HG02870 (cell line): ENCODE measurements at regions not wholly inside any gene's neighbourhood (a gene's known extent, or its start where the extent isn't known, plus 50 kb on each side); places are given as distances from the start of the nearest gene placed in this dataset.

ENCODE experiments used
- ATAC-seq: cut with Tn5 transposase; IDR thresholded peaks from one replicate; pipeline ENCODE4 v1.9.1; 2021; ENCODE audit warnings: mild to moderate bottlenecking, moderate library complexity; ENCODE audit not compliant: unreplicated experiment

DNA sequence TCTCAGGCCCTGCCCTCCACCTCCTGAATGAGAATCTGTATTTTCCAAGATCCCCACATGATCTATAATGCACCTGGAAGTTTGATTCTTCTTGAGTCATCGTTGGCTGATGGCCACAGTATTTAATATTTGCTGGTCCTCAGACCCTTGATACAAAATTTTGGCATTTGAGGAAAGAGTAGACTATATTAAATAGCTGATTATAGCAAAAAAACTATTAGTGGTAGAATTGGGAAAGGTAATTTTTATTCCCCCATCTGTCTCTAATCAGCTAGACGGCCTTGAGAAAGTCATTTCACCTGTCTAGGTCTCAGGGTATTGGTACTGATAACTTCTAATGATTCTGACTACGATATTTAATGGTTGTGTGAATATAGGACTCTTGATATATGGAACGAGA lies 176.8 kb downstream of the BMP2 start:
- ATAC-seq, result no peak

DNA sequence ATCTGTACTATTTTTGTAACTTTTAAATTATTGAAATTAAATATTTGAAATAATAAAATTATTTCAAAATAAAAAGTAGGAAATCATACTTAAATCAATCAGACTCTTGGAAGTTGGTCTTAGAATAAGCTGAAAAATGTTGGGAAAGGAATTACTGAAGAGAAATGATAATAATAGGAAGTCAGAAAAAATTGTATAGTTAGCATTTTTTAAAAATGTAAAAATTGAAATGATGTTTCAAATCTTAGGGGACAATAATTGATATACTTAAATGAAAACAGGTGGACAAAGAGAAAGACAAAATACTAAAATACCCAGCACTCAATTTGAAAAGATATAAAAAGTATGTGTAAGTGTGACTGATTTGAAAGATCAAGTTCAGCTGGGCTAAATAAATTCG lies 186.1 kb downstream of the BMP2 start:
- ATAC-seq, result no peak

DNA sequence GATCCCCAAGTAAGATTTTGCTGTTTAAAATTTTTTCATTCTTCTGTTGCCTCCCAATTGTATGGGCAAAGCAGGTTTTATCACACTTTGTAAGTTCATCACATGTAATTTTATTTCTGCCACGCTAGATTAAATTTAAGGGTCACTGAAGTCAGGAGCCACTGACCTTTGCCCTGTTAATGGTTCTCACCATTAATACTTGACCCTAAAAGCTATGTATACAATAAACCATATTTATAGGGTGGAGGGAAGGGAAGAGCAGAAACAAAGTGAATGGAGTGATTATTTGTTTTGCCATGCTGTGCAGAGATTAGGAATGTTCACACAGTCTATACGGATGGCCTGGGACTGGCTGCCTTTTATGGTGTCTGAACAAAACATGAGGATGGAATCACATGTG lies 186.7 kb downstream of the BMP2 start:
- no peak for ATAC-seq

DNA sequence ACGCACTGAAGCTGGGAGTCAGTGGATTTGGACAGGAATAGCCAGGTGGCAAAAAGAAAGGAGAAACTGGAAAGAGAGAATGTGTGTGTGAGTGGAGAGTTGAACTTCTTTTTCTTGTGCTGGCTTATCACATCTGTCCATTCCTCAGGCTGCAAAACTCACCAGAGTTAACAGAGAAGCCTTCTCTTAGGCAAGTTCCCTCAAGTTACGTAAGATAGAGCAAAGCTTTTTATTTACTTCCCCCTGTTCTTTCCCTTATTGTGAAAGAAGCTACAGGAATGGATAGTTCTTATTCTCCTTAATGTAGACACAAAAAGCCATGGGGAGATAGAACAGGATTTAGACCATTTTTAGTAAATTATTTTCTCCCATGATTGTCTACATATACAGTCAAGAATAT lies 188.6 kb downstream of the BMP2 start:
- no peak for ATAC-seq

DNA sequence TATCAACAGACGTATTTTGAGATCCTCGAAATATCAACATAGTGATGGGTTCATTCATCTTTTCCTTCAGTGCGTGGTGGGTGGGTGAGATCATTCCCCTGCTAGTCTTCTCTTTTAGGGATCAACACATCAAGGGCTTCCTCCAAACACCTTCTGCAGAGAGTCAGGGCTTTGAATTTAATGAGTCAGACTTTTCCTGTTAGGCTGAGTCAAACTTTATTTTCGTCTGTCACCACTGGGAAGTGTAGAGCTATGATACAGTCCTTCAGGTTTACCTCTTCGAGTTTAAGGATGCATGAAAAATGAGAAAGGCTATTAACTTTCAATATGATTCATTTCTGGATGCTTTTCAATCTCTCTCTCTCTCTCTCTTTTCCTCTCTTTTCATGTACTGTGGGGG lies 189.1 kb downstream of the BMP2 start:
- no peak for ATAC-seq

DNA sequence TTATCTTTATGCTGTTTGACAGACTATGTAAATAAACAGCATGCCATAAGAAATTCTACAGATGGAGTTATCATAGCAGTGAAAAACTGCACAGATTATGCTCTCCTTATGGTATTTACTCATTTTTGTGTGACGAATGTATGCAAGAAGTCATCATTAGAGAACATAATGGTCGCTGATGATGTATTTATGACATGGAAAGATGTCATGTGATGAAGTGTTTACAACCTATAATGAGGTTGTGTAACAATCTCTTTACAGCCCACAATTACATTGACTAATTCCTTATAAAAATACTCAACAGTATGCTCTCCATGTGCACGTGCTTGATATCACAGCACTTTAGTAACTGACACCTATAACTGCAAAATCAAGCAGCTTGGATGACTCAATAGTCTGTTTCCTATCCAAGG lies 192.4 kb downstream of the BMP2 start:
- ATAC-seq, result no peak

DNA sequence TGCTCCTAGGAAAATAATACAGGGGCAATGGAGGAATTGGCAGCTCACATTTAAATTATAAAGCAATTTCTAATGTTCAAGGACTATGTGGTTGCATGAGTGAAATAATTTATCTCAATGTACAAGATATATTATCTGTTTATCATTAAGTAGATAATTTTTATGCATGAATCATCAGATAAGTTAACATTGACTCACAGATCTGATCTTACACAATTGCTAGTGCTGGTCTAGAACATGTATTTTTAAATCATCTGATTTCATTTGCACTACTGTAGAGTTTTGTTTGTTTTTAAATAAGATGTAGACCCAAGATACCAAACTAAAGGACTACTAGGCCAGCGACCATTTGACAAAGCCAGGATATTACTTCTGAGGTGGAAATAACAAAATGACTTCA lies 199.2 kb downstream of the BMP2 start:
- ATAC-seq, result no peak

DNA sequence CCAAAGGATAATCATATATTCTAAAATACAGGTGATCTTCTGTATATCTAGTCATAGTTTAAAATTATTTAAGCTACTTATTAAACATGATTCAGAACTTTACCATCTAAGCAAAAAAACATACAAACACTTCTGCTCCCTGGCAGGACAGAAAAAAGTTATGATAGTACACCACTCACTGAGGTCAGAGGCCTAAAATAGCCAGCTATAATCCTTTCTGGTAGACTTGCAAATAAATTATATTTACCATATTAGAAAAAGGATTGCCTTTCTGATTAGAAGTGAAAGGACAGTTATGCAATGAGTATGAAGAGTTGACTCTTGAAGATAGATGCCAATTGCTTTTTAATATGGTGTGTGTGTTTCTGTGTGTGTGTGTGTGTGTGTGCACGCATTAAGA lies 207.4 kb downstream of the BMP2 start:
- ATAC-seq, result no peak

DNA sequence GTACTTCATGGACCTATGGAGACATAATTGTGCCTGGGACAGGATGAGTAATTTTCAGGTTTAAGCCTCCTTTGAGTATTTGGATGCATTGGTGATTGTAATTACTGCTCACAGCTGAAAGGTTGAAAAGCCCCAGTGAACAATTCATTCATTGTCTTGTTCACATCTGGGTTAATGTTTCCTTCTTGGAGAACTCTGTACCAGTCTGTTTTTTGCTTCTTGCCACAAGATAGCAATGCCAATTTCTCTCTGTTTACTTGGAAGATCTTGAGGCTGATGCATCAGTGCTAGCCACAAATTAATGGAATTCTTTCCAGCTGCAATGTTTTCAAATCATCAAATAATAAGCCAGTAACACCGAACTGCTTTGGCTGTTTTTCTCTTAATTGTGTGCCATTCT lies 207.8 kb downstream of the BMP2 start:
- ATAC-seq, result no peak

DNA sequence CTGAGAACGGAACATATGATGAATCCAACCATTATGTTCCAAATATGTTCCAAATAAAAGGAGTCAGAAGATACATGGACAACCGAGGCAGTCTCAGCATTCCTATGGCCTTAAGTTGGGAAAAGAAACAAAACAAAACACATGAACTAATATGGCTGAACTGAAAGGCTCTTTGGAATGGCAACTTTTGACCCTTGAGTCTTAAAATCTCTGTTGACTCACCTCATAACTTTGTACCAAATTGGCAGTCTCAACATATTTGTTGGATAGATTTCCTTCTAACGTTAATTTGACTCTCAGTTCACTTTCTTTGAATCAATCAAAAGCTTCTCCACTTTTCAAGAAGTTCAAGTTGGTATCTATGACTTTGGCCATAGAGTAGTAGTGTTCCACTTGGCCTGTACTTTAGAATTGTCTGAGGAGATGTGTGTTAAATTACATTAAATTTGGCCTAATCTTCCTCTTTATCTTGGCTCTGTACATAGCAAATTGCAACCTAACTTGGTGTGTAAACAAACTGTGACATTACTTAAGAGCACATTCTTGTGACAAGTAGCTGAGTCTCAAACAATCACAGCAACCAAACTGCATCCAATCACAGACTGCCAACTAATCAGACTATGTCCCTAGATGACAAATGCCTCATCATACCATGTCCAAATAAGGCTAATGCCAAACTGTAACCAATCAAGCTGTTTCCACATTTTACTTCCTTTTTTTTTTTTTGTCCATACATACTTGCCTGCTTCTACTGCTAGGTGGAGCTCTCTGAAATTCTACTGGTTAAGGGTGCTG lies 208.8 kb downstream of the BMP2 start:
- no peak for ATAC-seq

DNA sequence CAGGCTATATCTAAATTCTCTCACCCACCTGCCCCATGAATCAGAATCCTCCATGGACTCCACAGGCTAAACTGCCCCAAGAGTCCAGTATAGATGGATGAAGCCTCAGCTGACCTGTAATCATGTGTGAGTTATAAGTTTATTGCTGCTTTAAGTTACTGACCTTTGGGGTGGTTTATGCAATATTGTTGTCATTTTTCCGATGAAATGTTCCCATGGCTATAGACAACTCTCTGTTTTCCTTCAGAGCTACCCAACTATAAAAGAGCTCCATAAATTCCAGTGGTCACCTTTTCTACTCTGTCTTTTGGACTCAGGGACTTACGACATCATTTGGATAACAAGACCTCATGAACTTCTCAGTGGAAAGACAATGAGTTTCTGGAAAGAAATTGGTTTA lies 212.1 kb downstream of the BMP2 start:
- ATAC-seq, result no peak

DNA sequence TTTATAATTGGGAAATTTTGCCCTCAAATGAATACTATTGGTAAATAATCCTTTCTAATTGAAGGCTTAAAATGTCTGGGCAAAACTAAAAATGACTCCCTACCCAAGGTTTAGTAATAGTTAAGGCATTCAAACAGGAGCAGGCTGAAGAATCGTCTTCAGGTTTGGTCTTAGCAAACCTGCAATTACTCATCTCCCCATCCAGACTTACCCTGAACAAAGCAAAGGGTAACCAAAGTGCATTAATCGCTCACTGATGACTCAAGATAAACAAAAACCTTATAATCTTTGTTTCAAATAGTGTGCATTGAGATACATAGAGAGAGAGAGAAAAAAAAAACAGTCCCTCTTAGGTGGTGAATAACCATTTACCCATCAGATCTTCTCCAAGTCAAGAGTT lies 225.5 kb downstream of the BMP2 start:
- no peak for ATAC-seq

DNA sequence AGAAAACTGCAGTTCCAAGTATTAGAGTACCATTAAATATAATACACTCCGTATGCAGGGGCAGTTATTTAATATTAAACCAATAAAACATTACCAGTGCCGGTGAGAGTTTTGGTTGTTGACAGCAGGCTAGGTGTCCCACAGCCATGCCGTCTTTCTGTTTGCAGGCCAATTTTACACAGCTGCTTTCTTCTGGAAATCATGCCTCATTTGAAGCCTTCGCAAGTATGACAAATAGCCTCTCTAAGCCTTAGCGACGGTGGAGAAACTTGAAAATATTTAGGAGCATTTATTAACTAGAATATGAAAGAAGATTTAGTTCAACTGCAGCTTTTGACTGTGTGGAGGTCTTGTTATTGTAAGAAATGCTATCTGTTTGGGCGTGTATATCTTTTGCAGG lies 226.0 kb downstream of the BMP2 start:
- ATAC-seq, result no peak

DNA sequence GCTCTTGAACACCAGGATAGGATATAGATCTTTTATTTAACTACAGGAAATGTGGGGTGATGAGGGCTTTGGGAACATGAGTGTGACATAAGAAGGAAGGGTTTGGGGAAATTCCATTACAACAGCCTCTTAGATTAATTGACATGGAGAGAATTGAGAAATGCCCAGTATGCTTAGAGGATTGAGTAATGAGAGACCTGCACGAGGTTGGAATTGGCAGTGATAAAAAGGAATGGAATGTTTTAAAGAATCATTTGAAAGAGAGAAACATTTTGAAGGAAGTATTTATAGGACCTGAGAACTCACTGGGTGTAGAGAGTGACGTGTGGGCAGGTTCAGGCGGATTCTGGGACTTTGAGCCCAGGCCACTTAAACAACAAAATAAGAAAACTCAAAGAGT lies 227.0 kb downstream of the BMP2 start:
- no peak for ATAC-seq

DNA sequence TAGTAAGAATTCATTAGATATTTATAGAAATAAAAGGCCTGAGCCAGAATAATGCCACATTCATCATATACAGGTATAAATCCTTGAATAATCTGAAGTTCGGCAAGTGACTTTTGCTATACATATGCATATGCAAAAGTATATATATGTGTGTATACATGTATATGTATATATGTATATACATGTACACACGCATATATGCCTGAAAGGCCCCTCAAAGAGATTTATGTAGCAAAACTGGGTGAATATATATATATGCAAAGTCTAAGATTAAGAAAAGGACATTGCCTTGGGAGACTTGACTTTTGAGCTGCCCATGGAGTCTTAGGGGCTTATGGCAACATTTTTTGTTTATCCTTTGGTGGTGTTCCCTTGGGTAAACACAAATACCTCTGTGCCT lies 231.4 kb downstream of the BMP2 start:
- no peak for ATAC-seq

DNA sequence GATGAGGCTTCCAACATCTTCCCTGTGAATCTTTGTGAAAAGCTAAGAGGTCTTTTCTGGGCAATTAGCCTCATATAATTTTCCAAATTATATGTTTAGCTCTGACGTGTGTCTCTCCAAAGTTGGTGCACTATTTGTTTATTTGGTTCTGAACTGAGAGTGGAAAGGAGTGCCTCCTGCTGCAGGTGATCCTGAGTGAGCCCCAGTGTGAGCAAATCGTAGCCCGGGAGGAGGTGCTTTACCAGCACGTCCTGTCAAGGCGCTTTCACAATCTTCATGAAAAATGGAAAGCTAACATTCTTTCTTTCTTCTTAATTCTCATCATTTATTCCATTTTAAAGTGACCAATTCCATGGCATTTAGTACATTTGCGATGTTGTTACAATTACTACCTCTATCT lies 231.9 kb downstream of the BMP2 start:
- ATAC-seq, result no peak

DNA sequence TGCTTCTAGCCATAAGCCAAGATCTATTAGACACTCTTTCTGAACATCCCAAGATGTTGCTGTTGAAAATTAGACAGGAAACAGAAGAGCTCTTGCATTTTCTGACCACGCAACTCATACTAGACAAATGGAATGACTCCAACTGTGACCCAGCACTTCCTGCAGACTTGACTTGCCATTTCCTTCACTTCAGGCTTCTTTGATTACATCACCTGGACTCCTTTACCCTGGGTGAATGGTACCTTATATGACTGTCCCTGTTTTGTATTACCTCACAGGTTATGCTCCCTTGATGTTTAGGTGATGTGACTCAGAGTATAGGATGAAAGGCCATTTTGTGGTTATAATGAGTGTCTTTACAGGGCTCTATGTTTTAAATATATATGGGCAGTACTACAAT lies 236.1 kb downstream of the BMP2 start:
- no peak for ATAC-seq

DNA sequence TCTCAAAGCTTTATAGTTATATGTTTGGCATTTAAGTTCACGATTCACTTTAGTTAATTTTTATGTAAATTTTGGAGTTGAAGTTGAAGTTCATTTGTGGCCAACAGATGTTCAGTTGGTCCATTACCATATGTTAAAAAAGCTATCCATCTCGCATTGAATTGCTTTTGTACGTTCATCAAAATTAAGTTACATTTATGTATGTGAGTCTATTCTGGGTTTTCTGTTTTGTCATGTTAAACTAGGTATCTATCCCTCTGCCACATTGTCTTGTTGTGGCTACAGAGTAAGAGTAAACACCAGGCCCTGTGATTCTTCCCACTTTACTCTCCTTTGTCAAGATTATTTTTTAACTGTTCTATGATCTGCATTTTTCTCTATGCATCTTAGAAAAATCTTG lies 237.3 kb downstream of the BMP2 start:
- ATAC-seq, result no peak

DNA sequence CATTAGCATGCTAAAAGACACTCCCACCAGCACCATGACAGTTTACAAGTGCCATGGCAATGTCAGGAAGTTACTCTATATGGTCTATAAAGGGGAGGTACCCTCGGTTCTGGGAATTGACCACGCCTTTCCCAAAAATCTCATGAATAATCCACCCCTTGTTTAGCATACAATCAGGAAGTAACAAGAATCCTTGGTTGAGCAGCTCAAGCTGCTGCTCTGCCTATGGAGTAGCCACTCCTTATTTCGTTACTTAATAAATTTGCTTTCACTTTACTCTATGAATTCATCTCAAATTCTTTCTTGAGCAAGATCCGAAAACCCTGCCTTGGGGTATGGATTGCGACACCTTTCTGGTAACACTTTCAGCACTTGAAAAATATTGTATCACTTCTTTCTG lies 243.0 kb downstream of the BMP2 start:
- ATAC-seq, result no peak

DNA sequence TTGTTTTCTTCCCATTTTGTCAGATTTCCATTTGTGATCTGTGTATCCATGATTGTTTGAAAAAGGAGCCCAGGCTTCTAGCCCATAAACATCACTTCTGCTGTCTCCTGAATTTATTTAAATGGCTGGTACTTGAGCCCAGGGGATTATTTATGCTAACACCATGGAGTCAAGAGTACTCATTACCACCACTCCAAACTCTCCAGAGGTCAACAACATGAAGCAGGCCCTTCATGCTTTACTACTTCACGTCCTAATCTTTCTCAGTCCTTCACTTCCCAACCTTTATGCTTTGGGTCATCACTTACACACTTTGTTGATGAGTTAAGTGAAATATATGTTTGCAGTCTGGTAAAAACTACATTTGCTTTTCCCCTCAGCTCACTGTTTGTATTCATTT lies 247.8 kb downstream of the BMP2 start:
- no peak for ATAC-seq

DNA sequence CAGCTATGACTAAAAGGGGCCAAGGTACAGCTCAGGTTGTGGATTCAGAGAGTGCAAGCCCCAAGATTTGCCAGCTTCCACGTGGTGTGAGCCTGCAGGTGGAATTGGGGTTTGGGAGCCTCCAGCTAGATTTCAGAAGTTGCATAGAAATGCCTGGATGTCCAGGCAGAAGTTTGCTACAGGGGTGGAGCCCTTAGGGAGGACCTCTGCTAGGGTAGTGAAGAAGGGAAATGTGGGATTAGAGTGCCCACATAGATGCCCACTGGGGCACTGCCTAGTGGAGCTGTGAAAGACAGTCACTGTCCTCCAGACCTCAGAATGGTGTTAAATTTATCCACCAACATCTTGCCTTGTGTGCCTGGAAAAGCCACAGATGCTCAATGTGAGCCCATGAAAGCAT lies 255.1 kb downstream of the BMP2 start:
- no peak for ATAC-seq

DNA sequence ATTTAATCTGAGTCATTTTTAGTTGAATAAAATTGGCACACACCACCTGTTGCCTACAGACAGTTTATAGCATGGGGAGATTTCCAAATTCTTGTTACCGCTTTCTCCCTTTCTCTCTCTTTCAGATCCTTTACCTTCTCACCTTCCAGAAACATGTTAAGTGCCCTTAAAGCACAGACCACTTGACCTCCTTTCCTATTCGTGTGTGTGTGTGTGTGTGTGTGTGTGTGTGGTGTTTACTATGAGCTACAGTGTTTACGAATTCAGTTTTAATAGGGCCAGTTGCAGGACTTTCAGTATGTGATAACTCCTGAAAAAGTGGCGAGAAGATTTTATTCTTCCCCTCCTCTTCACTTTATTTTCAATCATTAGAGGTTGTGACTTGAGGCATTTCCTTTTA lies 258.1 kb downstream of the BMP2 start:
- ATAC-seq, result no peak

DNA sequence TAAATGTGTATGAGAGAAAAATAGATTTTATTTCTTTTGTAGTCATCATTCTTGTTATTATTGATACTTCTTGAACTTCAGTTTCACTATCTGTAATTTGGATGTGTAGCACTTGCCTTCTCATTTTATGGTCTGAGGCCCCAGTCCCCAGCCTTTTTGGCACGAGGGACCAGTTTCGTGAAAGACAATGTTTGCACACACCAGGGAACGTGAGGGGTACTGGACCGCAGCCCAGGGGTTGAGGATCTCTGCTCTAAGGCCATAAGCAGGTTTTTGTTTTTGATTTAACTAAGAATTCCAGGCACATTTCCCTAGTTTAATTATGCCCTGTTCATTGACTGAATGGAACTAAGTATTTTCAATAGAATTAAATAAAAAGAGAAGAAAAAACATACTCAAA lies 261.5 kb downstream of the BMP2 start:
- ATAC-seq, result no peak
